Ovary (tissue), 7 donors: ENCODE measurements at regions not wholly inside any gene's neighbourhood (a gene's known extent, or its start where the extent isn't known, plus 50 kb on each side); places are given as distances from the start of the nearest gene placed in this dataset.

Experiments used
- DNase-seq, 5 donors: peaks; one replicate each; pipeline ENCODE4 v3.0.0-alpha.2; 2019 to 2020
- H3K27ac ChIP-seq, 2 donors: fragments of 200-600 bp; one replicate each; pipeline versions ENCODE4 v1.5.1 to v1.8.0; 2019 to 2022
- H3K27me3 ChIP-seq: fragments of 200-600 bp; one replicate; pipeline ENCODE4 v1.8.0; 2022
- H3K36me3 ChIP-seq: fragments of 200-600 bp; sonication (generic); one replicate; pipeline ENCODE4 v1.5.1; 2019
- H3K4me1 ChIP-seq: one replicate; pipeline ENCODE4 v1.8.1; 2013; ENCODE audit warnings: mild to moderate bottlenecking, moderate library complexity; ENCODE audit not compliant: insufficient read depth
- H3K4me3 ChIP-seq: fragments of 200-600 bp; sonication (generic); one replicate; pipeline ENCODE4 v1.5.1; 2017
- H3K9me3 ChIP-seq, 2 donors: fragments of 200-600 bp in 1 of 2; sonication (generic) in 1 of 2; one replicate each; pipeline versions ENCODE4 v1.5.1 to v1.8.1; 2013 to 2019; ENCODE audit warnings: mild to moderate bottlenecking in 1 of 2, moderate library complexity in 1 of 2
- CTCF ChIP-seq, 3 donors: fragments of 450-650 bp in 2 of 3; fragments of 200-600 bp in 1 of 3; IDR thresholded peaks; one replicate each; pipeline versions ENCODE4 v1.5.1 to v1.8.0; 2016 to 2022; ENCODE audit warnings: antibody characterized with exemption in 3 of 3, mild to moderate bottlenecking in 1 of 3
- EP300 ChIP-seq: sonication (generic); formaldehyde crosslinking; IDR thresholded peaks from one replicate; pipeline ENCODE4 v1.6.1; 2017; ENCODE audit warnings: antibody characterized with exemption
- POLR2A ChIP-seq: fragments of 450-650 bp; IDR thresholded peaks from one replicate; pipeline ENCODE4 v1.6.1; 2017; ENCODE audit warnings: antibody characterized with exemption, mild to moderate bottlenecking, moderate library complexity
- WGBS, 3 donors: extraction: QIAGEN DNeasy Blood & Tissue Kit in 1 of 3; methylation state at CpG; one replicate each; pipeline versions ENCODE4 v1.1.5 to v1.1.7; 2013 to 2017; 5-methylcytosine and 5-hydroxymethylcytosine counted together
- intact Hi-C, 4 donors: fragments of 100-400 bp; cut with DNase I; formaldehyde crosslinking; loops; one replicate each; pipeline versions ENCODE4 v1.11.0 to v1.15.1; 2022 to 2023
- donor health status: DM: no; HTN: no; CAD: no; lungs with moderate emphysema.
- donor health status: DM: no; HTN: no; CAD: no.
- donor health status: Bipolar disorder and iron deficiency.
- donor health status: DM: no; HTN: no; CAD: no.
- donor health status: DM: yes; HTN: yes; CAD: no.

DNA sequence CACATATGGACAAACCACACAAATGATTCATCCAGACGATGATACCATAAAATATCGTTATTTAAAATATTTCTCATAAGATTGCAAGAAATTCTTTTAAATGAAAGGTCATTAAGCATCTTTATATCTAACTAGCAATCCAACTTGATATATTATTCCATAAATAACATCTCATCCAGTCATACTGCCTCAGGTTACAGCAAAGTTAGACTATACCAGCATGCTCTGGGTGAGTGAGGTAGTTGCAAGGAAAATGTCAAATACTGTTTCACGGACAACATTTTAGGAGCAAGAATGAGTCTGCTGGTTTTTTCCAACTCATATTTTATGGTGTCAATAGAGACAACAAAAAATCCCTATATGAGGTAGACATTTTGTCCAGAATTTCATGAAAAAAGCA, 200.9 kb upstream of the TRPM3 start:
- Histone ChIP-seq H3K4me1 (no peaks in the 10 kb centered on the region), H3K27me3 (no peaks in the 10 kb centered on the region), H3K36me3 (no peaks in the 10 kb centered on the region), H3K4me3 (no peak overlapping the region), H3K27ac (no peak overlapping the region), H3K9me3 (no peaks in the 10 kb centered on the region)
- TF ChIP-seq CTCF (IDR thresholded peaks at IDR 0.05) (no peak), EP300 (no peak), POLR2A (no peak)
- 78 to 80% (median 78%) methylated on average over 3 of the region's 3 CpGs for WGBS, 3 donors
- no peak for DNase-seq
- intact Hi-C loops: no loop called here

GRCh38 chr9:71308454-71308853, 187.0 kb upstream of the TRPM3 start:
- intact Hi-C loops: no loop called here
- Histone ChIP-seq H3K36me3 (no peaks in the 10 kb centered on the region), H3K27ac (no peak overlapping the region), H3K9me3 (no peaks in the 10 kb centered on the region), H3K4me3 (no peak overlapping the region), H3K27me3 (no peaks in the 10 kb centered on the region), H3K4me1 (no peaks in the 10 kb centered on the region)
- no peak for DNase-seq
- 84 to 87% (median 86%) methylated on average over 1 of the region's 1 CpG for WGBS, 3 donors
- no peak for TF ChIP-seq EP300
- TF ChIP-seq POLR2A: no peak
- no peak for TF ChIP-seq CTCF (IDR thresholded peaks at IDR 0.05)

- intact Hi-C loops: no loop called here
- Histone ChIP-seq H3K4me1 (no peaks in the 10 kb centered on the region), H3K4me3 (no peak overlapping the region), H3K27me3 (no peaks in the 10 kb centered on the region), H3K36me3 (no peaks in the 10 kb centered on the region), H3K9me3 (no peaks in the 10 kb centered on the region), H3K27ac (no peak overlapping the region)
- TF ChIP-seq EP300 (no peak), CTCF (IDR thresholded peaks at IDR 0.05) (no peak), POLR2A (no peak)
- 86 to 88% (median 87%) methylated on average over 3 of the region's 3 CpGs for WGBS, 3 donors
- DNase-seq: no peak
Observed at GRCh38 chr9:71306134-71306533, 184.7 kb upstream of the TRPM3 start.

- Histone ChIP-seq H3K4me3 (no peak overlapping the region), H3K9me3 (no peaks in the 10 kb centered on the region), H3K27ac (no peak overlapping the region), H3K36me3 (no peaks in the 10 kb centered on the region), H3K27me3 (no peaks in the 10 kb centered on the region), H3K4me1 (no peaks in the 10 kb centered on the region)
- TF ChIP-seq CTCF (IDR thresholded peaks at IDR 0.05) (no peak), POLR2A (no peak)
- intact Hi-C loops: no loop called here
- WGBS, 3 donors: 91 to 98% (median 94%) methylated on average over 1 of the region's 1 CpG
- no peak for DNase-seq
Observed at GRCh38 chr9:71303351-71303750, 181.9 kb upstream of the TRPM3 start.

- no peaks in the 10 kb centered on the region for H3K36me3 ChIP-seq
- no peak overlapping the region for H3K4me3 ChIP-seq
- DNase-seq: no peak
- intact Hi-C loops: no loop called here
- H3K9me3 ChIP-seq: no peaks in the 10 kb centered on the region
- no peaks in the 10 kb centered on the region for H3K4me1 ChIP-seq
- WGBS, 3 donors: 83 to 89% (median 86%) methylated on average over 5 of the region's 5 CpGs
- TF ChIP-seq POLR2A (no peak), EP300 (no peak), CTCF (IDR thresholded peaks at IDR 0.05) (no peak)
- no peaks in the 10 kb centered on the region for H3K27me3 ChIP-seq
- no peak overlapping the region for H3K27ac ChIP-seq
Observed at GRCh38 chr9:71302776-71303175, 181.4 kb upstream of the TRPM3 start.
